Hypothalamus (tissue), 51 donors: ENCODE measurements at regions not wholly inside any gene's neighbourhood (a gene's known extent, or its start where the extent isn't known, plus 50 kb on each side); places are given as distances from the start of the nearest gene placed in this dataset.
"Not testable (repeated sequence)": the region's sequence is repeated elsewhere in the genome, so short reads cannot be mapped to it uniquely, and the experiment has no call there.

Experiments used
- DNase-seq, 51 donors: peaks; one replicate each; lab custom pipeline; 2025; lab: John Stamatoyannopoulos, UW

- DNase-seq = no peak
Measured at GRCh38 chr7:115363916-115364315, 442.0 kb downstream of the MDFIC start.

DNA sequence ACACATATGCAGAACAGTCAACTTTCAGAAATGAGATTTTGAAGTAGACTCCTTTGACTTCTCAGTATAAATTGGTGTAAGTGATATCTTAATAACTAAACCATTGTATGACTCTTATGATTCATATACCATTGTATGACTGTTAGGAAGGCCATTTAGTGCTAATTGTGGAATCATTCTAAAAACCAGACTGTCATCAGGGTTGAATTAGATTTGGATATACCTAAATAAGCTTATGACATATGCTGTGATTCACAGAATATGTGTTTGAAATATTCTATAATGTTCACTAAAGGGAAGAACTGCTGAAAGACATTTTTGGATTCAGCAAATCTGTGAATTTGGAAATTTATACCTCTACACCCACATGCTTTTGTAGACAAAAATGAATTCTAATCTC lies 438.1 kb downstream of the MDFIC start:
- DNase-seq = no peak

GRCh38 chr7:115359119-115359518 lies 437.2 kb downstream of the MDFIC start:
- DNase-seq = no peak

DNA sequence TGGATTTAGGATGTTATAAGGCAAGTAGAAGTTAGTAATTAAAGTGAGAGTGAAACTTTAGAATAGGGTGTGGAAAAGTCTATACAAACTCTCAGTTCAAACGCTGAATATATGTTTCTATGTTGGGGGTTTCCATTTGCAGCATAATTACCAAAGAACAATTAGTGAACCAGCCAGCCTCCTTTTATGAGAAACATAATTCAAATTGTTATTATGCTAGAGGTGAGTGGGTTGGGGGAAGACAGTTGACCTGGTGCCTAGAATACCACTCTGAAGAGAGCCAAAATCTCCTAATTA lies 435.8 kb downstream of the MDFIC start:
- DNase-seq = no peak

GRCh38 chr7:115356999-115357702 lies 435.3 kb downstream of the MDFIC start:
- DNase-seq = no peak

DNA sequence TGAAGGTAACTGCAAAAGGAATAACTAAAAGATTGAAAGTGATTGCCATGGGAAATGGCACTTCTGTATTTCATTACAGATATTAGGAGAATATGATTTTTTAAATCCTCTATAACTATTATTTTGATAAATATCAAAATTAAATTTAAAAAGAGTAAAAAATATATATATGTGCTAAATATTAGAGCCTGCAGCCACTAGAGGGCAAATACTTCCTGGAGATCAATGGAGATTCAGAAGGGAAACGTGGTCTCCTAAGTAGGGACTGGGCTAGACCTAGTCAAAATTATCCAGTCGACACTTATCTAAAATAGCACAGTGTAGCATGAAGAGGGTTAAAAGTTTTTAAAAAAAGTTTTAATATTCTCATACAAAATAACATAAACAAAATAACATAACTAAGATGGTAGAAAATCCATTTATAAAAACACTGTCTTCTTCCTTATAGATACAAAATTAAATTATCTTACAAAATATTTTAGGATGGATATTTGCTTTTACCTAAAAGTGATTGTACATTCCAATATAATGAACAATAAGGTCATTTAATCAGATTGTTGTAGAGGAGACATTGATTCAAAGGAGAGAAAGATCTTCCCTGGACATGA lies 434.3 kb downstream of the MDFIC start:
- DNase-seq = no peak

GRCh38 chr7:115354925-115355324 lies 433.0 kb downstream of the MDFIC start:
- DNase-seq = no peak

DNA sequence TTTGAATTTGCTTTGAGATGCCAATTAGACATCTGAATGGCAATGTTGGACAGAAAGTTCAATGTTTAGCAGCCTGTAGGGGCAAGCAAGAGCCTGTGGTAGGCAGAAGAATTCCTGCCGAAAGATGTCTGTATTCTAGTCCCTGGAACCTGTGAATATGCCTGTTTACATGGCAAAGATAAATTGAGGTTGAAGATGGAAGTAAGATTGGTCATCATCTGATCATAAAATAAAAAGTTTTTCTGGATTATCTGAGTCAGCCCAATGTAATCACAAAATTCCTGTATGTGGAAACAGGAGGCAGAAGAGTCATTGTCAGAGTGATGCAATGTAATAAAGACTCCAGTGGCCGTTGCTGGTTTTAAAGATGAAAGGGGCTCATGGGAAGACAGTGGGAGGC lies 430.5 kb downstream of the MDFIC start:
- no peak for DNase-seq

GRCh38 chr7:115350764-115351163 lies 428.9 kb downstream of the MDFIC start:
- DNase-seq = no peak

GRCh38 chr7:115349635-115350034 lies 427.7 kb downstream of the MDFIC start:
- DNase-seq = no peak

DNA sequence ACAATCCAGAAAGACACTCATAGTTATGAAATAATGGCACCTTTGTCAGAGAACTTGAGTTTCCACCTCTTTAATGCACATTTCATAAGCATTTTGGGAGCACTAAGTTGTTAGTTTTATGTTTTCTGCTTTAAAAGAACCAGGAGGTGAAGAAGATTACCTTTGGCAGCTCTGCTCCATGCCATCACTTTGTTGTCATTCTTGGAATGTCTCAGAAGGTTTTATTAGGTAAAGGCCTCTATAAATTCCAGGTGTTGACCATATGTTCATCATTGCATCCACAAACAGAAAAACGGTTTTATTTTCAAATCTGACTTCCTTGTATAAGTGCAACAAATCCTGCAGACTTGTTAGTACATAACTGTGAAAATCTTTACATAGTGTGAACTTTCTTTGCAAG lies 424.8 kb downstream of the MDFIC start:
- DNase-seq = no peak

DNA sequence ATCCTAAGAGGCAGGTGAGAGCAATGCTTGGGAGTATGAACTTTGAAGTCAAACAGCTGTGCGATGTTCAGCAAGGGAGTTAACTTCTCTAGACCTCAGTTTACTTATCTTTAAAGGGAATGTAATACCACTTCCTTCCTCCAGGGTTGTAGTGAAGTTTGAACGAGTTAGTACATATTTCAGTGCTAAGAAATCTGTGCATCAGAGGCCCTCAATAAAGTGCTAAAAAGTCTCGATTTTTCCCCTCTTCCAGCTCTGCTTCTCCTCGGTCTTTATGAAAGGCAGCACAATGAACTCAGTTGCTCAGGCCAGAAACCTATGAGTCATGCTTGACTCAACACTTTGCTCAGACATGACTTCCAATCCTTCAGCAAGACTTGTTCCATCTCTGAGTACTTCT lies 418.9 kb downstream of the MDFIC start:
- no peak for DNase-seq

GRCh38 chr7:115338016-115338415 lies 416.1 kb downstream of the MDFIC start:
- no peak for DNase-seq

DNA sequence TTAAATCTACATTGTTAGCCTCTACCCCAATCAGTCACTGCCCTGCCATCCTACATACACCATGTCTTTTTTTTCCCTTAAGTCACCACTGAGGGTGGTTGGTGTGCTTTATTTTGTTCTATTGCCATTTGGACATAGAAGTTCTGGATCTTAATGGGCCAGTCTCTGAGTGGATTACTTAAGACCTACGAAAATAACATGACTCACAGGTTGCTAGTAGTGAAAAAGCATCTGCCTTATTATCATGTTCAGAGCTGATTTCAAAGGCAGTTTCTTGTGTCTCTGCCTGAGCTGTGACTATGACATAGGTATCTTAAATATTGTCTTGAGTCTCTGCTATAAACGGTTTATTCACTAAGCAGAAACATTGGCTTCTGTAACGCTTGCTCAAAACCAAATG lies 410.8 kb downstream of the MDFIC start:
- no peak for DNase-seq

GRCh38 chr7:115329006-115329405 lies 407.1 kb downstream of the MDFIC start:
- no peak for DNase-seq

DNA sequence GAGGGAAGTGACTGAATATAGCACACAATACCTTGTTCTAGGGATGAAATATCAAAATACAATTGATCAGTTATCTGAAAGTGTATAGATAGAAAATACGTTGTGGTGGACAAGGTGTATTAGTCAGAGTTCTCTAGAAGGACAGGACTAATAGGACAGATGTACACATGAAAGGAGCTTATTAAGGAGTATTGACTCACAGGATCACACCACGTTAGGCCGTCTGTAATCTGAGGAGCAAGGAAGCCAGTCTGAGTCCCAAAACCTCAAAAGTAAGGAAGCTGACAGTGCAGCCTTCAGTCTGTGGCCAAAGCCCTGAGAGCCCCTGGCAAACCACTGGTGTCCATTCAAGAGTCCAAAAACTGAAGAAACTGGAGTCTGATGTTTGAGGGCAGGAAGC lies 406.1 kb downstream of the MDFIC start:
- DNase-seq = no peak

- DNase-seq = no peak
Measured at GRCh38 chr7:115327326-115327725, 405.4 kb downstream of the MDFIC start.

GRCh38 chr7:115319541-115319940 lies 397.6 kb downstream of the MDFIC start:
- DNase-seq = no peak

- not testable (repeated sequence) for DNase-seq
Measured at GRCh38 chr7:115310316-115310715, 388.4 kb downstream of the MDFIC start.

DNA sequence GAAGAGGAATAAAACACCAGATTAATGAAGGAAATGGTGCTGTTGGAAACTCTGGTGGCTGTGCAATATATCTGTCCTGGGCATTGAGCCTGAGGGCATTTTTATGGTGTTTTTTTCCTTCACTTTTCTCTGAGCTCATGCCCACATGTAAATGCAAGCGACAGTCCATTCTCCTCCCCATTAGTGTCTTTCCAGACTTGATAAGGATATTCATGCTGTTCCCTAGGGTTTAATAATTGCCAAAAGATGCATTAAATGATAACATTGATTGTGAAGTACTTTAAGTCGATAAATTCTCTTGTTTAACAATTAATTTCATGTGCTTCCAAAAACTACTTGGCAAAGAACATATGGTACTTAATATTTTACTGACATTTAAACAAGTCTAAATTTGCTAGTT lies 384.7 kb downstream of the MDFIC start:
- no peak for DNase-seq

GRCh38 chr7:115300231-115300870 lies 378.5 kb downstream of the MDFIC start:
- no peak for DNase-seq

GRCh38 chr7:115299397-115300037 lies 377.6 kb downstream of the MDFIC start:
- DNase-seq = peak in 1 of 51 donors; percentile 1
